OCI-LY1 (cell line): ENCODE measurements at regions not wholly inside any gene's neighbourhood (a gene's known extent, or its start where the extent isn't known, plus 50 kb on each side); places are given as distances from the start of the nearest gene placed in this dataset.

Experiments used
- H2AFZ ChIP-seq: fragments of 200-600 bp; sonication (generic), shearing (Covaris generic); 2 replicates; pipeline ENCODE4 v1.6.0; 2014; ENCODE audit warnings: antibody characterized with exemption, mild to moderate bottlenecking, low read length
- H3F3A ChIP-seq: fragments of 200-600 bp; sonication (generic), shearing (Covaris generic); 2 replicates; pipeline ENCODE4 v1.6.0; 2014; ENCODE audit warnings: mild to moderate bottlenecking, antibody characterized with exemption, low read length, moderate library complexity; ENCODE audit not compliant: insufficient read depth
- H3K27ac ChIP-seq: fragments of 200-600 bp; sonication (generic); 2 replicates; pipeline ENCODE4 v1.5.1; 2014; ENCODE audit warnings: low read length, mixed run types, mild to moderate bottlenecking, low read depth; ENCODE audit not compliant: poor library complexity, severe bottlenecking
- H3K27me3 ChIP-seq: fragments of 200-600 bp; sonication (generic); 2 replicates; pipeline ENCODE4 v1.6.0; 2014; ENCODE audit warnings: antibody characterized with exemption, mild to moderate bottlenecking, low read length, moderate library complexity; ENCODE audit not compliant: insufficient read depth
- H3K36me3 ChIP-seq: fragments of 200-600 bp; sonication (generic); 2 replicates; pipeline ENCODE4 v1.6.1; 2014; ENCODE audit warnings: mild to moderate bottlenecking, antibody characterized with exemption, low read length, moderate library complexity, mixed read lengths; ENCODE audit not compliant: insufficient read depth
- H3K4me1 ChIP-seq: fragments of 200-600 bp; sonication (generic); 2 replicates; pipeline ENCODE4 v1.5.1; 2014; ENCODE audit warnings: mild to moderate bottlenecking, low read length, moderate library complexity; ENCODE audit not compliant: insufficient read depth, severe bottlenecking
- H3K4me2 ChIP-seq: fragments of 200-600 bp; sonication (generic), shearing (Covaris generic); 2 replicates; pipeline ENCODE4 v1.6.1; 2014; ENCODE audit warnings: low read length
- H3K4me3 ChIP-seq: fragments of 200-600 bp; sonication (generic); 2 replicates; pipeline ENCODE4 v1.5.1; 2014; ENCODE audit warnings: low read length, low read depth, mild to moderate bottlenecking, mixed read lengths; ENCODE audit not compliant: poor library complexity, severe bottlenecking
- H3K79me2 ChIP-seq: fragments of 200-600 bp; shearing (Covaris generic); 2 replicates; pipeline ENCODE4 v1.6.1; 2016; ENCODE audit warnings: mixed run types, low read length, mixed read lengths; ENCODE audit not compliant: insufficient read depth
- H3K9ac ChIP-seq: fragments of 200-600 bp; sonication (generic), shearing (Covaris generic); 2 replicates; pipeline ENCODE4 v1.6.1; 2014; ENCODE audit warnings: mild to moderate bottlenecking, low read length, mixed read lengths
- H3K9me2 ChIP-seq: fragments of 200-600 bp; sonication (generic), shearing (Covaris generic); 2 replicates; pipeline ENCODE4 v1.6.1; 2014; ENCODE audit warnings: low read depth, mild to moderate bottlenecking, low read length, mixed read lengths
- H3K9me3 ChIP-seq: fragments of 200-600 bp; shearing (Covaris generic); 2 replicates; pipeline ENCODE4 v1.6.1; 2014; ENCODE audit warnings: low read length, mixed read lengths
- H4K20me1 ChIP-seq: fragments of 200-600 bp; sonication (generic), shearing (Covaris generic); 2 replicates; pipeline ENCODE4 v1.6.0; 2016; ENCODE audit warnings: mild to moderate bottlenecking, low read length; ENCODE audit not compliant: insufficient read depth
- EZH2 ChIP-seq: fragments of 200-600 bp; sonication (generic), shearing (Covaris generic); IDR thresholded peaks from 2 replicates; pipeline ENCODE4 v1.8.0; 2017; ENCODE audit warnings: borderline replicate concordance, mixed run types, mild to moderate bottlenecking, antibody characterized with exemption, low read length, moderate library complexity, mixed read lengths
- TF ChIP-seq, protein P1 (sequence below): fragments of 200-600 bp; sonication (generic), shearing (Covaris generic); IDR thresholded peaks from 2 replicates; pipeline ENCODE4 v1.5.1; 2017; ENCODE audit warnings: mild to moderate bottlenecking, antibody characterized with exemption, low read length, moderate library complexity, mixed read lengths

DNA sequence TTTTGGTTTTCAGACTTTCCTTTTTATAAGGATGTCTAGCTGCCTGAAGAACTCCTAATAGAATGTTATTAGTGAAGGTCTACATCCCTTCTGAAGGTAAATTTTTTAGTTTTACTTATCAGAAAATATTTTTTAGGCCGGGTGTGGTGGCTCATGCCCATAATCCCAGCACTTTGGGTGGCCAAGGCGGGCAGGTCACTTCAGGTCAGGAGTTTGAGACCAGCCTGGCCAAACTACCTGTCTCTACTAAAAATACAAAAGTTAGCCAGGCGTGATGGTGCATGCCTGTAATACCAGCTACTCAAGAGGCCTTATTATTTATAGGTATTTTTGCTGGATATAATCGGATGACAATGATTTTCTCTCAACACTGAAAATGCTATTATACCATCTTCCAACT lies 181.9 kb upstream of the KCNK2 start:
- TF ChIP-seq, protein P1, sequence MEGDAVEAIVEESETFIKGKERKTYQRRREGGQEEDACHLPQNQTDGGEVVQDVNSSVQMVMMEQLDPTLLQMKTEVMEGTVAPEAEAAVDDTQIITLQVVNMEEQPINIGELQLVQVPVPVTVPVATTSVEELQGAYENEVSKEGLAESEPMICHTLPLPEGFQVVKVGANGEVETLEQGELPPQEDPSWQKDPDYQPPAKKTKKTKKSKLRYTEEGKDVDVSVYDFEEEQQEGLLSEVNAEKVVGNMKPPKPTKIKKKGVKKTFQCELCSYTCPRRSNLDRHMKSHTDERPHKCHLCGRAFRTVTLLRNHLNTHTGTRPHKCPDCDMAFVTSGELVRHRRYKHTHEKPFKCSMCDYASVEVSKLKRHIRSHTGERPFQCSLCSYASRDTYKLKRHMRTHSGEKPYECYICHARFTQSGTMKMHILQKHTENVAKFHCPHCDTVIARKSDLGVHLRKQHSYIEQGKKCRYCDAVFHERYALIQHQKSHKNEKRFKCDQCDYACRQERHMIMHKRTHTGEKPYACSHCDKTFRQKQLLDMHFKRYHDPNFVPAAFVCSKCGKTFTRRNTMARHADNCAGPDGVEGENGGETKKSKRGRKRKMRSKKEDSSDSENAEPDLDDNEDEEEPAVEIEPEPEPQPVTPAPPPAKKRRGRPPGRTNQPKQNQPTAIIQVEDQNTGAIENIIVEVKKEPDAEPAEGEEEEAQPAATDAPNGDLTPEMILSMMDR = no peak
- TF ChIP-seq EZH2 = no peak

GRCh38 chr1:214901718-214902117 lies 180.8 kb upstream of the KCNK2 start:
- no peaks in the 10 kb centered on the region for H3F3A ChIP-seq
- no peak overlapping the region for H3K4me3 ChIP-seq

More for the DNA sequence above, 181.9 kb upstream of the KCNK2 start:
- no peaks in the 10 kb centered on the region for H3K9me3 ChIP-seq
- H3K4me2 ChIP-seq = no peak overlapping the region
- H3K4me1 ChIP-seq = no peaks in the 10 kb centered on the region
- no peaks in the 10 kb centered on the region for H3K79me2 ChIP-seq
- H3K9me2 ChIP-seq = no peaks in the 10 kb centered on the region
- no peak overlapping the region for H2AFZ ChIP-seq
- no peaks in the 10 kb centered on the region for H3K27me3 ChIP-seq
- no peak overlapping the region for H3K9ac ChIP-seq
- H3K27ac ChIP-seq = no peak overlapping the region
- no peaks in the 10 kb centered on the region for H3F3A ChIP-seq
- no peak overlapping the region for H3K4me3 ChIP-seq
- no peaks in the 10 kb centered on the region for H4K20me1 ChIP-seq
- no peaks in the 10 kb centered on the region for H3K36me3 ChIP-seq

DNA sequence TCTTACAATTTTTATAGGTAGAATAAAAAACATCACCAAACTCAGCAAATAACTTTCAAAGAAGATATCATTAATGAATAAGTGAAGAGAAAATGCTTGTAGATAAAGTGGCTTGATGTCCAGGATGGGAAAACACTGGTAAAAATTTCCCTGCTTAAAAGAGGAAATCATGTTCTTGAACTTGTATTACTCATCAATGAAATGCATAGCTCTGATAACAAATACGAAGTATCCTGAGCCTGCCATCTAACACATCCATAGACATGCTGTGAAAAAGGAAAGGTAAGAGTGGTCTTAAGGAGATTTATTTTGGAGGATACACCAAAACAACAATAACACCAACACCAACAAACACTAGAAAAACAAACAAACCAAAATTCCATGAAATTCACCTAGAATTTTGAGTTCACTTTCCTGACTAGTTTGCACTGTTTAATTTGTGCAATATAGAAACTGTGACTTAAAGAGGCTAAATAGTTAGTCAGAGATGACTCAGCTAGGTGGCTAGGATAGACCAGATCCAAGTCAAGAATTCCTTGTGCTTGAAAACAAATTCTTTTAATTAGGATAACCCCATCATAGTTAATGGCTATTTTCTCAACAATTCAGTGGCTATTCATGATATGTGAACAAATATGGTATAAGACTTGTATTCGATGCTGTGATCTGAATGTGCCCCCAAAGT lies 179.8 kb upstream of the KCNK2 start:
- TF ChIP-seq EZH2 = no peak
- Histone ChIP-seq H3K79me2 (no peaks in the 10 kb centered on the region), H3K9me2 (no peaks in the 10 kb centered on the region), H3K9ac (no peak overlapping the region), H3K9me3 (no peaks in the 10 kb centered on the region), H3K36me3 (no peaks in the 10 kb centered on the region), H4K20me1 (no peaks in the 10 kb centered on the region), H2AFZ (no peak overlapping the region), H3K4me1 (no peaks in the 10 kb centered on the region), H3K4me3 (no peak overlapping the region), H3K4me2 (no peak overlapping the region), H3F3A (no peaks in the 10 kb centered on the region), H3K27me3 (no peaks in the 10 kb centered on the region), H3K27ac (no peak overlapping the region)

More at GRCh38 chr1:214901718-214902117, 180.8 kb upstream of the KCNK2 start:
- Histone ChIP-seq H3K4me1 (no peaks in the 10 kb centered on the region), H2AFZ (no peak overlapping the region), H3K9ac (no peak overlapping the region), H3K9me3 (no peaks in the 10 kb centered on the region), H3K9me2 (no peaks in the 10 kb centered on the region), H3K79me2 (no peaks in the 10 kb centered on the region), H3K27me3 (no peaks in the 10 kb centered on the region), H3K36me3 (no peaks in the 10 kb centered on the region), H3K27ac (no peak overlapping the region), H3K4me2 (no peak overlapping the region), H4K20me1 (no peaks in the 10 kb centered on the region)
- TF ChIP-seq EZH2 = no peak
- TF ChIP-seq, protein P1 = no peak

DNA sequence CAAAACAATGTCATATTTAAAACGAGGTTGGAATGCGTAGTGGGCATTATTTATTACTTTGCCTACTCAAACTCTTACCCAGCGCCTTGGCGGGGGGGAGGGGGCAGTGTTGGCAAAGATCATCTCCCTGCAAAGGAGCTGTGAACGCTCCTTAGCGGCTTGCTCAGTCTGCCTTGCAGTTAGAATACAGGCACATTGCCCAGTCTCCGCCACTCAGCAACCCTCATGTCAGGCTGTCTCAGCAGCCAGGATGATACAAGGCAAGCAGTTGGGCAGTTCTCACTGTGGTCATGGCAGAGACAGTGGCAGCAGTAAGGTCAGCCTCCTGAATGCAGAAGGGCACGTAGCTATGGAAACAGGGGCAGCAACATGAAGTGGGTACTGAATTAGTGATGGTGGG lies 170.4 kb upstream of the KCNK2 start:
- Histone ChIP-seq H2AFZ (no peak overlapping the region), H3K4me2 (no peak overlapping the region), H3K36me3 (no peaks in the 10 kb centered on the region)

More for the DNA sequence above, 170.4 kb upstream of the KCNK2 start:
- TF ChIP-seq, protein P1 = no peak
- no peak for TF ChIP-seq EZH2
- Histone ChIP-seq H4K20me1 (no peaks in the 10 kb centered on the region), H3K4me1 (no peaks in the 10 kb centered on the region), H3K4me3 (no peak overlapping the region), H3K79me2 (no peaks in the 10 kb centered on the region), H3K9ac (no peak overlapping the region), H3K27ac (no peak overlapping the region), H3K9me2 (no peaks in the 10 kb centered on the region), H3K27me3 (no peaks in the 10 kb centered on the region), H3K9me3 (no peaks in the 10 kb centered on the region), H3F3A (no peaks in the 10 kb centered on the region)
